GM23338 (cell line): ENCODE measurements at regions not wholly inside any gene's neighbourhood (a gene's known extent, or its start where the extent isn't known, plus 50 kb on each side); places are given as distances from the start of the nearest gene placed in this dataset.

Experiments
- ATAC-seq: fragments of 200-7000 bp; cut with Tn5 transposase; 3 replicates; pipeline ENCODE4 v1.9.1; 2020
- DNase-seq: peaks from one replicate; pipeline ENCODE4 v3.0.0-alpha.2; 2015; ENCODE audit warnings: low spot score
- H2AFZ ChIP-seq: fragments of 200-600 bp; sonication (generic); 2 replicates; pipeline ENCODE4 v1.8.0; 2016; ENCODE audit warnings: antibody characterized with exemption, mild to moderate bottlenecking, moderate library complexity
- H3F3A ChIP-seq: fragments of 200-600 bp; sonication (generic); replicated peaks from 2 replicates; pipeline ENCODE4 v1.8.0; 2017; ENCODE audit warnings: antibody characterized with exemption, mixed run types, low read depth
- H3K27ac ChIP-seq: fragments of 200-600 bp; sonication (generic); 2 replicates; pipeline ENCODE4 v1.6.1; 2016; ENCODE audit warnings: low read depth
- H3K27me3 ChIP-seq: fragments of 200-600 bp; sonication (generic); 2 replicates; pipeline ENCODE4 v1.8.0; 2016; ENCODE audit warnings: mild to moderate bottlenecking, mixed run types, moderate library complexity; ENCODE audit not compliant: insufficient read depth
- H3K36me3 ChIP-seq: fragments of 200-600 bp; sonication (generic); 2 replicates; pipeline ENCODE4 v1.8.0; 2016; ENCODE audit warnings: mild to moderate bottlenecking; ENCODE audit not compliant: insufficient read depth
- H3K4me1 ChIP-seq: fragments of 200-600 bp; sonication (generic); 2 replicates; pipeline ENCODE4 v1.8.0; 2016; ENCODE audit warnings: mild to moderate bottlenecking, moderate library complexity; ENCODE audit not compliant: insufficient read depth
- H3K4me2 ChIP-seq: fragments of 200-600 bp; sonication (generic); 2 replicates; pipeline ENCODE4 v1.7.1; 2017; ENCODE audit warnings: mixed run types
- H3K4me3 ChIP-seq: fragments of 200-600 bp; sonication (generic); 2 replicates; pipeline ENCODE4 v1.6.1; 2016; ENCODE audit warnings: mixed run types
- H3K79me2 ChIP-seq: fragments of 200-600 bp; sonication (generic); replicated peaks from 2 replicates; pipeline ENCODE4 v1.8.0; 2017; ENCODE audit warnings: mild to moderate bottlenecking; ENCODE audit not compliant: insufficient read depth
- H3K9me2 ChIP-seq: fragments of 200-600 bp; sonication (generic); 2 replicates; pipeline ENCODE4 v1.8.0; 2017; ENCODE audit not compliant: insufficient read depth
- H4K20me1 ChIP-seq: fragments of 200-600 bp; sonication (generic); replicated peaks from 2 replicates; pipeline ENCODE4 v1.8.0; 2017; ENCODE audit warnings: mild to moderate bottlenecking; ENCODE audit not compliant: insufficient read depth
- H3K27ac Mint-ChIP-seq: 2 replicates; pipeline ENCODE4 v1.8.0; 2020; ENCODE audit warnings: inconsistent platforms, mild to moderate bottlenecking, moderate library complexity, mixed read lengths
- H3K27me3 Mint-ChIP-seq: 3 replicates; pipeline ENCODE4 v1.8.0; 2022; ENCODE audit warnings: low read depth, mild to moderate bottlenecking, moderate library complexity, mixed read lengths, inconsistent platforms; ENCODE audit not compliant: insufficient read depth, poor library complexity
- H3K36me3 Mint-ChIP-seq: 3 replicates; pipeline ENCODE4 v1.8.0; 2021; ENCODE audit warnings: low read depth, mild to moderate bottlenecking, inconsistent platforms, moderate library complexity, mixed read lengths
- H3K4me1 Mint-ChIP-seq: 3 replicates; pipeline ENCODE4 v1.8.0; 2020; ENCODE audit warnings: mild to moderate bottlenecking, inconsistent platforms, mixed read lengths
- H3K4me3 Mint-ChIP-seq: 3 replicates; pipeline ENCODE4 v1.8.0; 2021; ENCODE audit warnings: moderate library complexity, mild to moderate bottlenecking, inconsistent platforms, mixed read lengths
- H3K9me3 Mint-ChIP-seq: 3 replicates; pipeline ENCODE4 v1.8.0; 2020; ENCODE audit warnings: moderate library complexity, mild to moderate bottlenecking, inconsistent platforms, mixed read lengths
- CREB1 ChIP-seq: fragments of 250-450 bp; sonication (Bioruptor Pico); IDR thresholded peaks from 2 replicates; pipeline ENCODE4 v1.5.0; 2020; ENCODE audit warnings: low read depth, mild to moderate bottlenecking, moderate library complexity
- EZH2 ChIP-seq: fragments of 200-600 bp; sonication (generic); IDR thresholded peaks from one replicate; pipeline ENCODE4 v1.8.0; 2017; ENCODE audit warnings: antibody characterized with exemption, mild to moderate bottlenecking, low read depth; ENCODE audit not compliant: unreplicated experiment
- EZH2phosphoT487 ChIP-seq: fragments of 200-600 bp; sonication (generic); IDR thresholded peaks from one replicate; pipeline ENCODE4 v1.8.1; 2018; ENCODE audit warnings: antibody characterized with exemption; ENCODE audit not compliant: unreplicated experiment
- JUNB ChIP-seq: IDR thresholded peaks from one replicate; pipeline ENCODE4 v1.6.1; 2016; ENCODE audit warnings: antibody characterized with exemption; ENCODE audit not compliant: unreplicated experiment
- NANOG ChIP-seq: IDR thresholded peaks from 2 replicates; pipeline ENCODE4 v1.6.1; 2016; ENCODE audit warnings: antibody characterized with exemption, borderline replicate concordance
- POLR2AphosphoS5 ChIP-seq: IDR thresholded peaks from 2 replicates; pipeline ENCODE4 v1.6.1; 2016; ENCODE audit warnings: antibody characterized with exemption, low read depth
- STAT1 ChIP-seq: IDR thresholded peaks from one replicate; pipeline ENCODE4 v1.6.1; 2016; ENCODE audit warnings: antibody characterized with exemption; ENCODE audit not compliant: unreplicated experiment
- ZNF114 ChIP-seq: fragments of 250-450 bp; sonication (Bioruptor Pico); IDR thresholded peaks from 2 replicates; pipeline ENCODE4 v1.5.0; 2020; ENCODE audit warnings: mild to moderate bottlenecking, moderate library complexity
- ZNF331 ChIP-seq: fragments of 250-450 bp; sonication (Bioruptor Pico); IDR thresholded peaks from 2 replicates; pipeline ENCODE4 v1.5.0; 2020; ENCODE audit warnings: low read depth, mild to moderate bottlenecking, moderate library complexity
- TF ChIP-seq, protein P1 (sequence below), 2 experiments: fragments of 200-600 bp in 1 of 2; sonication (generic) in 1 of 2; conservative IDR thresholded peaks; 2 replicates each; pipeline versions ENCODE4 v1.5.1 to v1.6.1; 2016 to 2017; ENCODE audit warnings: antibody characterized with exemption in 2 of 2, low read depth in 2 of 2, mild to moderate bottlenecking in 2 of 2, moderate library complexity in 1 of 2
- TF ChIP-seq, protein P2 (sequence below): IDR thresholded peaks from 2 replicates; pipeline ENCODE4 v1.6.1; 2016; ENCODE audit warnings: antibody characterized with exemption
- TF ChIP-seq, protein P3 (sequence below): IDR thresholded peaks from one replicate; pipeline ENCODE4 v1.6.1; 2018; ENCODE audit warnings: antibody characterized with exemption; ENCODE audit not compliant: unreplicated experiment

DNA sequence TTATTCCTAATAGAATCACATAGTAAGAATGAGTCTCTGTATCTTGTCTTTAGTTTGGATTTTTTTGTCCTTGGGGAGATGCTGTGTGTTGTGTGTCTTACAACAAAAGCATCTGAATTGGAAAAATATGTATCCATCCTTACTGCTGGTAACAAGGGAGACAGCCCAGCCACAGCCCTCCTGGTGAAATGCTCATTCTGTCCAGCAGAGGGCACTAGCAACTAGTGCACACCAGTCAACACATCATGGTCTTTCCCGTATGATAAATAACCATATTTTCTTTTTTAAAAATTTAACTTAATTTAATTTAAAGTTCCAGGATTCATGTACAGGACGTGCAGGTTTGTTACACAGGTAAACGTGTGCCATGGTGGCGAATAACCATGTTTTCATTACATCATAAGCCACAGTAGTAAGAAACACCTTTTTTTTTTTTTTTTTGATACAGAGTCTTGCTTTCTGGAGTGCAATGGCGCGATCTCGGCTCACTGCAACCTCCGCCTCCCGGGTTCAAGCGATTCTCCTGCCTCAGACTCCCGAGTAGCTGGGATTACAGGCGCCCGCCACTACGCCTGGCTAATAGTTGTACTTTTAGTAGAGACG lies 245.1 kb downstream of the PTBP2 start:
- H4K20me1 ChIP-seq = no peaks in the 10 kb centered on the region
- H3K4me1 ChIP-seq = no peaks in the 10 kb centered on the region
- H3K27ac ChIP-seq = no peak overlapping the region
- H3K36me3 Mint-ChIP-seq = no peaks in the 10 kb centered on the region
- no peak overlapping the region for H3K4me2 ChIP-seq
- 0 out of 2 replicates have a peak overlapping the region, but pooled peaks have one; percentile 23 for H2AFZ ChIP-seq
- H3K36me3 ChIP-seq = no peaks in the 10 kb centered on the region
- TF ChIP-seq, protein P1, sequence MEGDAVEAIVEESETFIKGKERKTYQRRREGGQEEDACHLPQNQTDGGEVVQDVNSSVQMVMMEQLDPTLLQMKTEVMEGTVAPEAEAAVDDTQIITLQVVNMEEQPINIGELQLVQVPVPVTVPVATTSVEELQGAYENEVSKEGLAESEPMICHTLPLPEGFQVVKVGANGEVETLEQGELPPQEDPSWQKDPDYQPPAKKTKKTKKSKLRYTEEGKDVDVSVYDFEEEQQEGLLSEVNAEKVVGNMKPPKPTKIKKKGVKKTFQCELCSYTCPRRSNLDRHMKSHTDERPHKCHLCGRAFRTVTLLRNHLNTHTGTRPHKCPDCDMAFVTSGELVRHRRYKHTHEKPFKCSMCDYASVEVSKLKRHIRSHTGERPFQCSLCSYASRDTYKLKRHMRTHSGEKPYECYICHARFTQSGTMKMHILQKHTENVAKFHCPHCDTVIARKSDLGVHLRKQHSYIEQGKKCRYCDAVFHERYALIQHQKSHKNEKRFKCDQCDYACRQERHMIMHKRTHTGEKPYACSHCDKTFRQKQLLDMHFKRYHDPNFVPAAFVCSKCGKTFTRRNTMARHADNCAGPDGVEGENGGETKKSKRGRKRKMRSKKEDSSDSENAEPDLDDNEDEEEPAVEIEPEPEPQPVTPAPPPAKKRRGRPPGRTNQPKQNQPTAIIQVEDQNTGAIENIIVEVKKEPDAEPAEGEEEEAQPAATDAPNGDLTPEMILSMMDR (conservative IDR thresholded peaks at IDR 0.05; ENCODE audit: low read depth in 2 of 2) = peak; percentile 85 to 91
- TF ChIP-seq POLR2AphosphoS5 = no peak
- no peak for TF ChIP-seq ZNF114 (CRISPR knock-in tag)
- H3K4me3 ChIP-seq = no peak overlapping the region
- peak; percentile 83 for ATAC-seq
- peak; percentile 69 for DNase-seq
- H3K9me2 ChIP-seq = no peaks in the 10 kb centered on the region
- no peaks in the 10 kb centered on the region for H3K9me3 Mint-ChIP-seq
- H3F3A ChIP-seq = no peaks in the 10 kb centered on the region
- H3K27me3 Mint-ChIP-seq = peaks cover 2% of the 10 kb centered on the region
- no peaks in the 10 kb centered on the region for H3K79me2 ChIP-seq
- no peaks in the 10 kb centered on the region for H3K27me3 ChIP-seq
- H3K4me1 Mint-ChIP-seq = peaks cover 5% of the 10 kb centered on the region
- no peak overlapping the region for H3K4me3 Mint-ChIP-seq
- H3K27ac Mint-ChIP-seq = no peak overlapping the region

DNA sequence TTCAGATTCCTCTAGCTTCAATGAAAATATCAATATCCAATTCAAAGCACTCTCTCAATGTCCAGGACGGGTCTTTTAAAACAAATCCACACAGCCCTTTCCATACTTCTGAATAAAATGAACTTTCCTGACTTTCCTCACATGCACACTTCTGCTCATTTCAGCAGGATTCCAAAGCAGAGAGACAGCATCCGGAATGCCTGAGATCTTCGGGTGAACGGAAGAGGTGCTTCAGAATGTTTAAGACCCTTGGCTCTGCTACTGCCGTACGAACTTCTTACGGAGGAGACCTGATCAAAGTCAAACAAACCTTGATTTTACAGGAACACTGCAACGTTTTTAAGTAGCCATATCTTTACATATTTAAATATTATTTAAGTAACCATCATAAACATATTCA lies 245.7 kb downstream of the PTBP2 start:
- Histone ChIP-seq H3K36me3 (no peaks in the 10 kb centered on the region), H3K4me1 (no peaks in the 10 kb centered on the region), H3K4me3 (no peak overlapping the region), H2AFZ (0 out of 2 replicates have a peak overlapping the region, but pooled peaks have one; percentile 23), H4K20me1 (no peaks in the 10 kb centered on the region), H3K27ac (no peak overlapping the region), H3K79me2 (no peaks in the 10 kb centered on the region), H3K4me2 (no peak overlapping the region), H3K9me2 (no peaks in the 10 kb centered on the region), H3K27me3 (no peaks in the 10 kb centered on the region), H3F3A (no peaks in the 10 kb centered on the region)
- Mint-ChIP-seq H3K27me3 (peaks cover 2% of the 10 kb centered on the region), H3K4me1 (no peaks in the 10 kb centered on the region), H3K9me3 (no peaks in the 10 kb centered on the region), H3K27ac (no peak overlapping the region), H3K36me3 (no peaks in the 10 kb centered on the region), H3K4me3 (no peak overlapping the region)
- TF ChIP-seq, protein P1 (conservative IDR thresholded peaks at IDR 0.05; ENCODE audit: low read depth in 2 of 2) = no peak
- TF ChIP-seq, protein P2, sequence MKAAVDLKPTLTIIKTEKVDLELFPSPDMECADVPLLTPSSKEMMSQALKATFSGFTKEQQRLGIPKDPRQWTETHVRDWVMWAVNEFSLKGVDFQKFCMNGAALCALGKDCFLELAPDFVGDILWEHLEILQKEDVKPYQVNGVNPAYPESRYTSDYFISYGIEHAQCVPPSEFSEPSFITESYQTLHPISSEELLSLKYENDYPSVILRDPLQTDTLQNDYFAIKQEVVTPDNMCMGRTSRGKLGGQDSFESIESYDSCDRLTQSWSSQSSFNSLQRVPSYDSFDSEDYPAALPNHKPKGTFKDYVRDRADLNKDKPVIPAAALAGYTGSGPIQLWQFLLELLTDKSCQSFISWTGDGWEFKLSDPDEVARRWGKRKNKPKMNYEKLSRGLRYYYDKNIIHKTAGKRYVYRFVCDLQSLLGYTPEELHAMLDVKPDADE = no peak
- TF ChIP-seq, protein P3, sequence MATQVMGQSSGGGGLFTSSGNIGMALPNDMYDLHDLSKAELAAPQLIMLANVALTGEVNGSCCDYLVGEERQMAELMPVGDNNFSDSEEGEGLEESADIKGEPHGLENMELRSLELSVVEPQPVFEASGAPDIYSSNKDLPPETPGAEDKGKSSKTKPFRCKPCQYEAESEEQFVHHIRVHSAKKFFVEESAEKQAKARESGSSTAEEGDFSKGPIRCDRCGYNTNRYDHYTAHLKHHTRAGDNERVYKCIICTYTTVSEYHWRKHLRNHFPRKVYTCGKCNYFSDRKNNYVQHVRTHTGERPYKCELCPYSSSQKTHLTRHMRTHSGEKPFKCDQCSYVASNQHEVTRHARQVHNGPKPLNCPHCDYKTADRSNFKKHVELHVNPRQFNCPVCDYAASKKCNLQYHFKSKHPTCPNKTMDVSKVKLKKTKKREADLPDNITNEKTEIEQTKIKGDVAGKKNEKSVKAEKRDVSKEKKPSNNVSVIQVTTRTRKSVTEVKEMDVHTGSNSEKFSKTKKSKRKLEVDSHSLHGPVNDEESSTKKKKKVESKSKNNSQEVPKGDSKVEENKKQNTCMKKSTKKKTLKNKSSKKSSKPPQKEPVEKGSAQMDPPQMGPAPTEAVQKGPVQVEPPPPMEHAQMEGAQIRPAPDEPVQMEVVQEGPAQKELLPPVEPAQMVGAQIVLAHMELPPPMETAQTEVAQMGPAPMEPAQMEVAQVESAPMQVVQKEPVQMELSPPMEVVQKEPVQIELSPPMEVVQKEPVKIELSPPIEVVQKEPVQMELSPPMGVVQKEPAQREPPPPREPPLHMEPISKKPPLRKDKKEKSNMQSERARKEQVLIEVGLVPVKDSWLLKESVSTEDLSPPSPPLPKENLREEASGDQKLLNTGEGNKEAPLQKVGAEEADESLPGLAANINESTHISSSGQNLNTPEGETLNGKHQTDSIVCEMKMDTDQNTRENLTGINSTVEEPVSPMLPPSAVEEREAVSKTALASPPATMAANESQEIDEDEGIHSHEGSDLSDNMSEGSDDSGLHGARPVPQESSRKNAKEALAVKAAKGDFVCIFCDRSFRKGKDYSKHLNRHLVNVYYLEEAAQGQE = no peak
- TF ChIP-seq EZH2 = no peak
- no peak for TF ChIP-seq CREB1 (CRISPR knock-in tag)
- TF ChIP-seq STAT1 = no peak
- TF ChIP-seq ZNF331 (CRISPR knock-in tag) = no peak
- TF ChIP-seq JUNB = no peak
- TF ChIP-seq EZH2phosphoT487 = no peak
- no peak for TF ChIP-seq POLR2AphosphoS5
- no peak for TF ChIP-seq NANOG
- ATAC-seq = no peak
- no peak for DNase-seq
